A204.1 (cell line): ENCODE measurements at regions not wholly inside any gene's neighbourhood (a gene's known extent, or its start where the extent isn't known, plus 50 kb on each side); places are given as distances from the start of the nearest gene placed in this dataset.
"Not testable (repeated sequence)": the region's sequence is repeated elsewhere in the genome, so short reads cannot be mapped to it uniquely, and the experiment has no call there.

ENCODE experiments used
- FAIRE-seq: peaks from 2 replicates; lab custom pipeline; 2012; peaks lifted over from hg19 to GRCh38; lab: Jason Lieb, UNC

- FAIRE-seq, result no peak
Observed at GRCh38 chr20:50450881-50451752, 59.1 kb upstream of the PTPN1 start.

GRCh38 chr20:50451792-50452425, 58.3 kb upstream of the PTPN1 start:
- not testable (repeated sequence) for FAIRE-seq

- FAIRE-seq, result no peak
Observed at GRCh38 chr20:50453533-50454244, 56.5 kb upstream of the PTPN1 start.

GRCh38 chr20:50455245-50455644, 54.9 kb upstream of the PTPN1 start:
- not testable (repeated sequence) for FAIRE-seq

- FAIRE-seq, result no peak
Observed at GRCh38 chr20:50455656-50456451, 54.3 kb upstream of the PTPN1 start.

- no peak for FAIRE-seq
Observed at GRCh38 chr20:50456452-50457324, 53.5 kb upstream of the PTPN1 start.

- no peak for FAIRE-seq
Observed at GRCh38 chr20:50459124-50459918, 50.9 kb upstream of the PTPN1 start.

GRCh38 chr20:50460115-50460607, 50.0 kb upstream of the PTPN1 start:
- no peak for FAIRE-seq
